ENCODE measurements at regions not wholly inside any gene's neighbourhood (a gene's known extent, or its start where the extent isn't known, plus 50 kb on each side); places are given as distances from the start of the nearest gene placed in this dataset.

DNA sequence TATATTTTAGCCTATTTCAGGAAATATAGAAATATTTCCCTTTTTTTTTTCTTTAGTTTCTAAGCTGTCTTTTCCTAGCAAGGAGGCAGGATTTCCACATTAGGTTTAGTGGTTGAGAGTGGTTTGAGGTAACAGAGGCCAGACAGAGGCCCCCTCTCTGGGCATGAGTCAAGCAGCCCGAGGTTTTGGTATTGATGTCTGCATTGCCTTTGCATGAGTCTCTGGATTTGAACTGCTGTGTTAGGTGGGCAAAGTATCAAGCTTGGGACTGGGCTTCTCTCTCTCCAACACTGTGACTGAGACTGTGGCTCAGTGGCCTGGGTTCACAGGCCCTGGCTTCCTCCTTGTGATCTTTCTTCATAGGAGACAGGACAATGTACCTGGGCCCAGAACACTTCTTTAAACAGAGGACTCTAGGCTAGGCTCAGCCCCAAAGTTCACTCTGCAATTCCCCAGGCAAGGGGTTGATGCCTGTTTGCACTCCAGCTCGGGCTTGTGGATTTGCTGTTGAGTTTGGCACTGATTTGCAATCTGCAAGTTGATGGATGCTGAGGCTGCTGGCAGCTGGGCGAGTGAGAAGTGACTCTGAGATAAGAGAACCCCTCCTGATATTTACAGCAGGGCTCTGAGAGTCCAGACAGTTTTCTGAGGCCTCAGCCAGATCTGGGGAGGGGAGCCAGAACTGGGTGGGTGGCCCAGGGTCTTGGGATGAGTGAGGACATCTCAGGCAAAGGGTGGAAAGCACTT is 271.2 kb downstream of the EN1 start:
- TF ChIP-seq CHD2 (IDR thresholded peaks at IDR 0.05; ENCODE audit: low read length, partially characterized antibody), result no peak
- no peak for TF ChIP-seq TAF1 (IDR thresholded peaks at IDR 0.05; ENCODE audit: borderline replicate concordance, low read depth, low read length)
